GM18511 (cell line): ENCODE measurements at regions not wholly inside any gene's neighbourhood (a gene's known extent, or its start where the extent isn't known, plus 50 kb on each side); places are given as distances from the start of the nearest gene placed in this dataset.
"Not testable (repeated sequence)": the region's sequence is repeated elsewhere in the genome, so short reads cannot be mapped to it uniquely, and the experiment has no call there.

Experiments
- ATAC-seq: cut with Tn5 transposase; IDR thresholded peaks from one replicate; pipeline ENCODE4 v1.9.1; 2021; ENCODE audit warnings: mild to moderate bottlenecking, moderate library complexity; ENCODE audit not compliant: unreplicated experiment

- no peak for ATAC-seq
Measured at GRCh38 chr1:94362466-94363058, 55.6 kb upstream of the ABCD3 start.

GRCh38 chr1:94358630-94359599 lies 59.3 kb upstream of the ABCD3 start:
- no peak for ATAC-seq

GRCh38 chr1:94357661-94358060 lies 60.5 kb upstream of the ABCD3 start:
- ATAC-seq, result no peak

GRCh38 chr1:94355485-94355980 lies 62.7 kb upstream of the ABCD3 start:
- ATAC-seq, result no peak

- ATAC-seq, result no peak
Measured at GRCh38 chr1:94351481-94351880, 66.7 kb upstream of the ABCD3 start.

GRCh38 chr1:94350350-94350924 lies 67.8 kb upstream of the ABCD3 start:
- ATAC-seq, result no peak

- ATAC-seq, result no peak
Measured at GRCh38 chr1:94349853-94350252, 68.3 kb upstream of the ABCD3 start.

GRCh38 chr1:94348386-94348785 lies 69.8 kb upstream of the ABCD3 start:
- not testable (repeated sequence) for ATAC-seq

- no peak for ATAC-seq
Measured at GRCh38 chr1:94345148-94345721, 73.0 kb upstream of the ABCD3 start.

GRCh38 chr1:94342416-94342815 lies 75.8 kb upstream of the ABCD3 start:
- ATAC-seq, result no peak

- ATAC-seq, result no peak
Measured at GRCh38 chr1:94339206-94339927, 78.8 kb upstream of the ABCD3 start.

- ATAC-seq, result no peak
Measured at GRCh38 chr1:94336991-94337390, 81.2 kb upstream of the ABCD3 start.

- no peak for ATAC-seq
Measured at GRCh38 chr1:94335950-94336349, 82.2 kb upstream of the ABCD3 start.

GRCh38 chr1:94335447-94335846 lies 82.7 kb upstream of the ABCD3 start:
- no peak for ATAC-seq

GRCh38 chr1:94334764-94335163 lies 83.4 kb upstream of the ABCD3 start:
- ATAC-seq, result peak; percentile 49

- peak; percentile 47 for ATAC-seq
Measured at GRCh38 chr1:94332952-94333351, 85.2 kb upstream of the ABCD3 start.

- ATAC-seq, result peak; percentile 36
Measured at GRCh38 chr1:94332516-94332915, 85.7 kb upstream of the ABCD3 start.

GRCh38 chr1:94329986-94330385 lies 88.2 kb upstream of the ABCD3 start:
- no peak for ATAC-seq

GRCh38 chr1:94329276-94329675 lies 88.9 kb upstream of the ABCD3 start:
- no peak for ATAC-seq

GRCh38 chr1:94327001-94327690 lies 89.8 kb upstream of the ARHGAP29 start:
- no peak for ATAC-seq
